Right ventricle myocardium inferior (tissue), 1 donor: ENCODE measurements at regions not wholly inside any gene's neighbourhood (a gene's known extent, or its start where the extent isn't known, plus 50 kb on each side); places are given as distances from the start of the nearest gene placed in this dataset.

Experiments used
- ATAC-seq: fragments of 200-7000 bp; cut with Tn5 transposase; one replicate; pipeline ENCODE4 v1.9.1; 2020; ENCODE audit warnings: mild to moderate bottlenecking, moderate library complexity
- DNase-seq: peaks from one replicate; pipeline ENCODE4 v3.0.0; 2021; ENCODE audit errors: missing footprints
- intact Hi-C: fragments of 100-400 bp; cut with DNase I; formaldehyde crosslinking; loops from one replicate; pipeline ENCODE4 v1.11.0; 2022
- donor health status: DM: no; HTN: yes; CAD: no; lungs with severe emphysema.

DNA sequence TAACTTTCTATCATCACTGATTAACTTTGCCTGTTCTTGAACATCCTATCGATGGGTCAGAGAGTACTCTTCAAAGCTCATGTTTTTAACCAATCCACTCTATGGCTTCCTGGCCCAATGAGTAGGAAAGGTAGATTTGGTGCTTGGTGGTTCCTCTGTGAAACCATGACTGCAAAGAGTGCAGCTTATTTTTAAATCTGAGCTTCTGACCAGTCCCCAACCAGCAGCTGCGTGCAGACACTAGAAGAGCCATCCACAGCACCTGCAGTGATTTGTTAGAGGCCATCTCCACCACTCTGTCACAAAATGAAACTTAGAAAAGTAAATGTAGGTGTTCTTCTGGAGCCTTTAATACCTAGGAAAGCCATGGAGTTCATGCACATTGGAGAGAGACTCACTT, 107.3 kb upstream of the WWC1 start:
- intact Hi-C loops, result no loop called here
- DNase-seq, result no peak
- no peak for ATAC-seq

DNA sequence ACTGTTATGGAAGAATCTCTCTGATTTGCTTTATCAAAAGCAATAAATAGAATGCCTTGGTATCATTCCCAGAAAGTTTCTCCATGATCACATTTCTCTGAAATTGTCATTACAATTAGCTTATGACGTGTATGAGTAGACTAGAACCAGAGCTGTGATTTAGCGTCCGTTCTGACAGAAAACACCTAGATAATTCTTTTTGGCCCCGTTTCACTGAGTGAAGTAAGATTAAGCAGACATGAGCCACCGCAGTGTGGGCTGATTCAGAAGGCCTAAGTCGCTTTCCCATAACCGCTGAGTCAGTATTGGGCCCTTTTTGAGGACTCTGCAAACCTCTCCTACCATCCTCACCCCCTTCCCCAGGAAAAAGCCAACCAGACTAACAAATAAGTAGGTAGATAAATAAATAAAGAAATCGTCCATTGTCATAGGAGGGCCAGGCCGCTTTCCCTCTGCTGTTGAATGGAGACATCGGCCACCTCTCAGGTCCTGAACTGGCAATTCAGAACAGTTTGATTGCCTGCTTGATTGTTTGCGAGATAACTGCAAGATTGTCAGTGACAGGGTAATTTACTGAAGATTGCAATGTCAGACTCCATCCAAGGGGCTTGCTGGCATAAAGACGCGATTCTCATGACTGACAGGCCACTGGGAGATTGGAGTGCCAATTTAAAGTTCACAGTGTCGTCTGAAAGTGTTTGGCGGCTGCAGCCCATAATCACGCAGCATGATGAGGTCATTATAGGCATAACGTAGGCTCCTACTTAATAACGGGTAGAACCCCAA, 105.0 kb upstream of the WWC1 start:
- intact Hi-C loops, result loop anchor here (5.0 kb wide), 1 partner anchor 39 kb away; no protein-coding TSS in a partner anchor
- DNase-seq (no peak), ATAC-seq (peak; percentile 64)

GRCh38 chr5:168187614-168188013, 103.8 kb upstream of the WWC1 start:
- no peak for DNase-seq
- no peak for ATAC-seq
- intact Hi-C loops, result loop anchor here (5.0 kb wide), 1 partner anchor 40 kb away; no protein-coding TSS in a partner anchor

GRCh38 chr5:168188182-168188581, 103.3 kb upstream of the WWC1 start:
- no peak for DNase-seq
- ATAC-seq, result peak; percentile 49
- intact Hi-C loops, result loop anchor here (5.0 kb wide), 1 partner anchor 41 kb away; no protein-coding TSS in a partner anchor

- no peak for ATAC-seq
- DNase-seq, result no peak
- intact Hi-C loops, result no loop called here
Observed at GRCh38 chr5:168192120-168192519, 99.3 kb upstream of the WWC1 start.

- intact Hi-C loops, result no loop called here
- DNase-seq (no peak), ATAC-seq (no peak)
Observed at GRCh38 chr5:168193493-168194250, 97.8 kb upstream of the WWC1 start.

DNA sequence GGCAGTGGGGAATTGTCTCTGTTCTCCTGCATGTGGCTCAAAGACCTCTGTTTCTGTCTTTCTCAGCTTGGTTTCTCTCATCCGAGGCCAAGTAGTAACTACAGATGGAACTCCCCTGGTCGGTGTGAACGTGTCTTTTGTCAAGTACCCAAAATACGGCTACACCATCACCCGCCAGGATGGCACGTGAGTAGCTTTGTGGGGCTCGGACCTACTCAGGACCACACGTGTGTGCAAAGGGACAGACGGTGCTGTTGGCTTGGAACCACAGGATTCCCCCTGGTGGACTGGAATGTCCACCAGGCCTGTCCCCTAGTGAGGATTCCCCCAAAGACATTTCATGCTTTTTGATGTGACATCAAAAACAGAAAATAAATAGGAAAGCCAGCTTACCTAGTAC, 96.3 kb upstream of the WWC1 start:
- ATAC-seq, result no peak
- DNase-seq, result no peak
- intact Hi-C loops, result no loop called here

DNA sequence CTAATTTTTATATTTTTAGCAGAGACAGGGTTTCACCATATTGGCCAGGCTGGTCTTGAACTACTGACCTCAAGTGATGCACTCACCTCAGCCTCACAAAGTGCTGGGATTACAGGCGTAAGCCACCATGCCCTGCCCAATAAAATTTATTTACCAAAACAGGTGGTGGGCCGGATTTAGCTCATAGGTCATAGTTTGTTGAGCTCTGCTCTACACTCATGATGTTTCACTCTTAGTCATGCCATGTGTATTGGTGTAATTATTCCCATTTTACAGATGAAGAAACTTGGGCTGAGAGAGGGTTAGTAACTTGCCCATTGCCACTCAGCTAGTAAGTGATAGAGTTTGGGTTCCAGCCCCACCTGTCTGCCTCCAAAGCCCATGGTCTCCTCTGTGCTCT, 93.1 kb upstream of the WWC1 start:
- intact Hi-C loops, result no loop called here
- DNase-seq (no peak), ATAC-seq (no peak)

DNA sequence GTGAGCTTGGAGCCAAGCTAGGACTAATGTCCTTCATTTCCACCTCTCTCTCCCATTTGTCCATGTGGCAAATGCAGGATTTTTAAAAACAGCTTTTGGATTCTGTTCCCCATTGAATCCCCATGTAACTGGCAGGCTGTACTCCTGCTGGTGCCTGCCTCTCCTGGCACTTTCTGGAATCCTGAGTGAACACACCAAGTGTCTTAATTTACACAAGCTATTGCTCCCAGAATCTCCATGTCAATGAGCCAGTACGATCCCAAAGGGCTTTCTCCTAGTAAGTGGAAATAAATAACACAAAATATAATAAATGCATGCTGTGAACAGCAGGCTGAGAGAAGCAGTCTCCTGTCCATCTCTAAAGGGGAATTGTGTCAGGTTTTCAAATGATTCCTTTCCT, 88.4 kb upstream of the WWC1 start:
- intact Hi-C loops, result no loop called here
- no peak for DNase-seq
- no peak for ATAC-seq

DNA sequence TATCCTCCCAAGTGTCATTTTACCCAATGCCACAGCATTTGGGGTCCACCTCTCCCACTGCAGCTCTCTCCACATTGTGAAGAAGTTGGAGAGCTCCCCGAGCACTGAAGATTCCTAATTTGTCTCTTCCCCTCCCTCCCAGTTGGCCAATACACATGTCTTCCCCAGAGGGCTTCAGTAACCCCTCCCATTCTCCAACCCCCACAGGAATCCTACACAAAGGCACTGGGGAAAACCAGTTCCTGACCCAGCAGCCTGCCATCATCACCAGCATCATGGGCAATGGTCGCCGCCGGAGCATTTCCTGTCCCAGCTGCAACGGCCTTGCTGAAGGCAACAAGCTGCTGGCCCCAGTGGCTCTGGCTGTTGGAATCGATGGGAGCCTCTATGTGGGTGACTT, 87.3 kb upstream of the WWC1 start:
- ATAC-seq (no peak), DNase-seq (no peak)
- intact Hi-C loops, result no loop called here

DNA sequence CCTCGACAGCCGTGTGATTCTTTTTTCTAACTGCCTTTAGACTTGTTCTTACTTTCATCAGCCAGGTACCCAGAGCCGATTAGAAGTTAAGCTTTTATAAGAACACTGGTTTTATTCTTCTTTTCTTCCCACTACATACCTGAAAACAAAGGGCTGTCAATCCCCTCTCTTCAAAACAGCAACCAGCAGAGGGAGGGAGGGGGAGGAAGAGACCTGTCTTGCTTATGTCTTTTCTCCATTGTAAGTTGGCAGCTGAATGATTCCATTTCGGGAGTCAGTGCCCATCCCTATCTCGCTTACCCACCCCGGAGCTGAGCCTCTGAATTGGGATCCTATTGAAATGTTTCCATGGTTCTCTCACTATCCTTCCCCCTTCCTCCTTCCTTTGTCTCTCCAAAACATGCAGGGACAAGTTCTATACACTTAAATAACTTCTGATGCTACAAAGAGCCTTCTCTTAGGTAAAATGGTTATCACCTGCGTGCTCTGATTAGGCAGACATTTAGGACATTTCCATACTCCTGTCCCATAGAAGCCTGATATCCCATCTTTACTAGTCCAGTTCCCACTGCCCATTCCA, 83.9 kb upstream of the WWC1 start:
- no peak for ATAC-seq
- intact Hi-C loops, result no loop called here
- DNase-seq, result no peak

GRCh38 chr5:168209244-168209995, 82.0 kb upstream of the WWC1 start:
- DNase-seq (no peak), ATAC-seq (no peak)
- intact Hi-C loops, result no loop called here

- intact Hi-C loops, result loop anchor here (10.0 kb wide), 1 partner anchor 635 kb away; no protein-coding TSS in a partner anchor
- ATAC-seq (peak; percentile 39), DNase-seq (no peak)
Observed at GRCh38 chr5:168209997-168210396, 81.4 kb upstream of the WWC1 start.

GRCh38 chr5:168211245-168211644, 80.2 kb upstream of the WWC1 start:
- intact Hi-C loops, result loop anchor here (10.0 kb wide), 1 partner anchor 636 kb away; no protein-coding TSS in a partner anchor
- DNase-seq (no peak), ATAC-seq (no peak)

GRCh38 chr5:168211936-168212335, 79.5 kb upstream of the WWC1 start:
- ATAC-seq, result no peak
- no peak for DNase-seq
- intact Hi-C loops, result loop anchor here (10.0 kb wide), 1 partner anchor 637 kb away; no protein-coding TSS in a partner anchor

DNA sequence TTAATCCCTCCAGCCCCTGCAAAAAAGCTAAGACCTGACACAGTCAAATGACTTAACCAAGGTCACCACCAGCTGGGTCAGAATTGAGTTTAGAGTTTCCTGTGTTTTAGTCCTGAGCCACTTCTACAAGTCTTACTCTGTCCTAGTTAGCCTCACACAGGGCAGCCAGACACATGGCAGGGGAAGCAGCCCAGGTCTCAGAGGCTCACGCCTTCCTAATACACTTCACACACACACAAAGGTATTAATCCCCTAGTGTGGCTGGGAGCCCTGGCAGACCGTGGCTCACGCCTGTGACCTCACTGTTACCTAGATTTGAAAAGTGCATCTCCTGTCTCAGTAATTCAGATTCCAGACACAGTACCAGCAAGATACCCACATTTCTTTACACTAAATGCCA, 77.4 kb upstream of the WWC1 start:
- ATAC-seq (no peak), DNase-seq (no peak)
- intact Hi-C loops, result loop anchor here (10.0 kb wide), 1 partner anchor 639 kb away; no protein-coding TSS in a partner anchor

DNA sequence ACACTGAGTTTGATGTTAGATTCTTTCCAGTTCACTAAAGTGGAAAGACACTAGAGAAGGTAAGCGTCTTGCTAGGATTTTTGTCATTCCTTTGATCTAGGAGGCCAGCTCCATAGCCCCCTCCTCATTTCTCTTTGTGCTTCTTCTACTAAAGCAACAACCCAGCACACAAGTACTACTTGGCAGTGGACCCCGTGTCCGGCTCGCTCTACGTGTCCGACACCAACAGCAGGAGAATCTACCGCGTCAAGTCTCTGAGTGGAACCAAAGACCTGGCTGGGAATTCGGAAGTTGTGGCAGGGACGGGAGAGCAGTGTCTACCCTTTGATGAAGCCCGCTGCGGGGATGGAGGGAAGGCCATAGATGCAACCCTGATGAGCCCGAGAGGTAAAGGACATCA, 76.6 kb upstream of the WWC1 start:
- DNase-seq, result no peak
- no peak for ATAC-seq
- intact Hi-C loops, result loop anchor here (5.0 to 10.0 kb wide), 2 partner anchors 93 to 640 kb away; no protein-coding TSS in a partner anchor

DNA sequence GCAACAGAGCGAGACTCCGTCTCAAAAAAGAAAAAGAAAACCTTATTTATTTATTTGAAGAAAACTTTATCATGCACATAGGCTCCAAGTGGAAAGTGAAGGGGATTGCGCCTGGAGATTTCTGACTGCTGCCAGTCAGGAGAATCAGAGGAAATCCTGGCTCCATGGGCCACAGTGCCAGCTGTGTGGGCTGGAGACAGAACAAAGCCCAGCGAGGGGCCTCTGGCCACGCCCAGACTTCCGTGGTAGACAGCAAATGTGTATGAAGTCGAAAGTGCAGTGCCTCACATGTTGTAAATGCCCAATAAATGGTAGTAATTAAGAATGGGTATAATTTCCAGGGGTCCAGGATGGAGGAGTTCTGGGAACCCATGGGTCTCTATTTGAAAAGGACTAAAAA, 75.8 kb upstream of the WWC1 start:
- intact Hi-C loops, result loop anchor here (5.0 to 10.0 kb wide), 2 partner anchors 93 to 641 kb away; no protein-coding TSS in a partner anchor
- no peak for DNase-seq
- no peak for ATAC-seq

DNA sequence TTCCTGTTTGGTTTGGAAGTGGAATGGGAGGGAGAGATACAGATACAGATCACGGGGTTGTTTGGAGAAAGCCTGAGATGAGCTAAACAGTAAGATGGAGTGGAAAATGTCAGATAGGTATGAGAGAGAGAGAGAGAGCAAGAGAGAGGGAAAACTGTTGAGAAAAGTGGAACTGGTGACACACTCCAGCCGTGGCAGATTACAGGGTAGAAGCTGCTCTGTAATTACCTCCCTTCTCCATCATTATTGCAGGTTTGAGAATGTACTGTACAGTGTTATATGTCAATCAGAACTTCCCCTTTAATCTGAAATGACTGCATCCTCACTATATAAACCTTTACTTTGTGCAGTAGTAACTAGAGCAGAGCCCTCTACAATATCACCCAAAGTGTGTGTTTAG, 74.5 kb upstream of the WWC1 start:
- intact Hi-C loops, result loop anchor here (5.0 to 10.0 kb wide), 2 partner anchors 95 to 642 kb away; no protein-coding TSS in a partner anchor
- DNase-seq (no peak), ATAC-seq (no peak)
